Esophagus muscularis mucosa (tissue), 4 donors: ENCODE measurements at regions not wholly inside any gene's neighbourhood (a gene's known extent, or its start where the extent isn't known, plus 50 kb on each side); places are given as distances from the start of the nearest gene placed in this dataset.

Experiments used
- DNase-seq: peaks from one replicate; pipeline ENCODE4 v3.0.0-alpha.2; 2017; ENCODE audit errors: extremely low spot score
- H3K27ac ChIP-seq, 4 donors: fragments of 200-600 bp; sonication (generic); replicated peaks in 1 of 4; 1 replicate in 3 of 4; 2 replicates in 1 of 4; pipeline ENCODE4 v1.5.1; 2016 to 2019; ENCODE audit warnings: mild to moderate bottlenecking in 1 of 4
- H3K27me3 ChIP-seq, 4 donors: fragments of 200-600 bp; sonication (generic); one replicate each; pipeline versions ENCODE4 v1.5.1 to v1.6.0; 2016 to 2019
- H3K36me3 ChIP-seq, 4 donors: fragments of 200-600 bp; sonication (generic); one replicate each; pipeline ENCODE4 v1.5.1; 2016 to 2019
- H3K4me1 ChIP-seq, 4 donors: fragments of 200-600 bp; sonication (generic); one replicate each; pipeline ENCODE4 v1.5.1; 2016 to 2019
- H3K4me3 ChIP-seq, 4 donors: fragments of 200-600 bp; sonication (generic); 1 replicate in 2 of 4; 2 replicates in 2 of 4; pipeline ENCODE4 v1.5.1; 2016 to 2019; ENCODE audit warnings: mild to moderate bottlenecking in 4 of 4, moderate library complexity in 1 of 4
- H3K9me3 ChIP-seq, 4 donors: fragments of 200-600 bp; sonication (generic); 1 replicate in 3 of 4; 2 replicates in 1 of 4; pipeline ENCODE4 v1.5.1; 2016 to 2019
- CTCF ChIP-seq, 3 experiments: fragments of 200-600 bp in 2 of 3; fragments of 450-650 bp in 1 of 3; sonication (generic) in 2 of 3; IDR thresholded peaks; one replicate each; pipeline ENCODE4 v1.5.1; 2017 to 2019; ENCODE audit warnings: antibody characterized with exemption in 3 of 3, mild to moderate bottlenecking in 2 of 3, moderate library complexity in 1 of 3
- EP300 ChIP-seq: sonication (generic); formaldehyde crosslinking; IDR thresholded peaks from one replicate; pipeline ENCODE4 v1.6.1; 2017; ENCODE audit warnings: antibody characterized with exemption
- POLR2A ChIP-seq: fragments of 450-650 bp; IDR thresholded peaks from one replicate; pipeline ENCODE4 v1.6.1; 2017; ENCODE audit warnings: antibody characterized with exemption, moderate library complexity, mild to moderate bottlenecking, low read depth
- POLR2AphosphoS5 ChIP-seq, 2 donors: sonication (generic); formaldehyde crosslinking; IDR thresholded peaks; one replicate each; pipeline ENCODE4 v1.6.1; 2017; ENCODE audit warnings: antibody characterized with exemption in 2 of 2
- WGBS: methylation state at CpG from one replicate; pipeline ENCODE4 v1.1.5; 2018; 5-methylcytosine and 5-hydroxymethylcytosine counted together
- intact Hi-C: fragments of 100-400 bp; cut with DNase I; formaldehyde crosslinking; loops from one replicate; pipeline ENCODE4 v1.15.1; 2023

- no peaks in the 10 kb centered on the region for H3K36me3 ChIP-seq
- WGBS, result 39% methylated on average over 2 of the region's 2 CpGs
- intact Hi-C loops, result no loop called here
- no peak for TF ChIP-seq POLR2AphosphoS5 (IDR thresholded peaks at IDR 0.05)
- TF ChIP-seq POLR2A, result no peak
- no peak for TF ChIP-seq EP300
- no peak for TF ChIP-seq CTCF (IDR thresholded peaks at IDR 0.05)
- no peaks in the 10 kb centered on the region for H3K9me3 ChIP-seq
- no peak overlapping the region for H3K4me3 ChIP-seq
- H3K27me3 ChIP-seq, result no peaks in the 10 kb centered on the region
- H3K27ac ChIP-seq, result no peak overlapping the region
- no peak for DNase-seq
- H3K4me1 ChIP-seq, result no peaks in the 10 kb centered on the region
These were observed 381.3 kb upstream of the FAM47C start for GRCh38 chrX:36626898-36627297.

- Histone ChIP-seq H3K27ac (no peak overlapping the region), H3K9me3 (no peaks in the 10 kb centered on the region), H3K4me1 (no peaks in the 10 kb centered on the region), H3K27me3 (no peaks in the 10 kb centered on the region), H3K36me3 (no peaks in the 10 kb centered on the region), H3K4me3 (no peak overlapping the region)
- 78% methylated on average over 4 of the region's 4 CpGs for WGBS
- no peak for DNase-seq
- TF ChIP-seq CTCF (IDR thresholded peaks at IDR 0.05) (no peak), POLR2AphosphoS5 (IDR thresholded peaks at IDR 0.05) (no peak), EP300 (no peak), POLR2A (no peak)
- intact Hi-C loops, result no loop called here
These were observed 367.9 kb upstream of the FAM47C start for GRCh38 chrX:36640232-36640631.

- no peaks in the 10 kb centered on the region for H3K36me3 ChIP-seq
- no peaks in the 10 kb centered on the region for H3K4me1 ChIP-seq
- DNase-seq, result no peak
- H3K27me3 ChIP-seq, result no peaks in the 10 kb centered on the region
- no peak for TF ChIP-seq CTCF (IDR thresholded peaks at IDR 0.05)
- no peak for TF ChIP-seq POLR2AphosphoS5 (IDR thresholded peaks at IDR 0.05)
- no peak for TF ChIP-seq POLR2A
- TF ChIP-seq EP300, result no peak
- no peak overlapping the region for H3K27ac ChIP-seq
- H3K9me3 ChIP-seq, result no peaks in the 10 kb centered on the region
- intact Hi-C loops, result no loop called here
- no peak overlapping the region for H3K4me3 ChIP-seq
- WGBS, result 65% methylated on average over 2 of the region's 3 CpGs
These were observed 366.1 kb upstream of the FAM47C start for GRCh38 chrX:36642052-36642451.

- TF ChIP-seq POLR2AphosphoS5 (IDR thresholded peaks at IDR 0.05), result no peak
- no peak for TF ChIP-seq POLR2A
- TF ChIP-seq CTCF (IDR thresholded peaks at IDR 0.05), result no peak
- no peak for TF ChIP-seq EP300
- no peak overlapping the region for H3K27ac ChIP-seq
- H3K4me3 ChIP-seq, result no peak overlapping the region
- no peak for DNase-seq
- H3K36me3 ChIP-seq, result no peaks in the 10 kb centered on the region
- H3K27me3 ChIP-seq, result no peaks in the 10 kb centered on the region
- 64% methylated on average over 3 of the region's 3 CpGs for WGBS
- no peaks in the 10 kb centered on the region for H3K4me1 ChIP-seq
- intact Hi-C loops, result no loop called here
- H3K9me3 ChIP-seq, result no peaks in the 10 kb centered on the region
These were observed 357.5 kb upstream of the FAM47C start for GRCh38 chrX:36650622-36651021.

GRCh38 chrX:36683507-36683906, 324.7 kb upstream of the FAM47C start:
- H3K36me3 ChIP-seq, result no peaks in the 10 kb centered on the region
- intact Hi-C loops, result no loop called here
- 95% methylated on average over 1 of the region's 1 CpG for WGBS
- TF ChIP-seq POLR2A (no peak), CTCF (IDR thresholded peaks at IDR 0.05) (no peak), EP300 (no peak), POLR2AphosphoS5 (IDR thresholded peaks at IDR 0.05) (no peak)
- H3K4me1 ChIP-seq, result no peaks in the 10 kb centered on the region
- no peaks in the 10 kb centered on the region for H3K27me3 ChIP-seq
- no peak overlapping the region for H3K4me3 ChIP-seq
- H3K27ac ChIP-seq, result no peak overlapping the region
- H3K9me3 ChIP-seq, result no peaks in the 10 kb centered on the region
- no peak for DNase-seq
